ENCODE measurements at regions not wholly inside any gene's neighbourhood (a gene's known extent, or its start where the extent isn't known, plus 50 kb on each side); places are given as distances from the start of the nearest gene placed in this dataset.
"Not testable (repeated sequence)": the region's sequence is repeated elsewhere in the genome, so short reads cannot be mapped to it uniquely, and the experiment has no call there.

DNA sequence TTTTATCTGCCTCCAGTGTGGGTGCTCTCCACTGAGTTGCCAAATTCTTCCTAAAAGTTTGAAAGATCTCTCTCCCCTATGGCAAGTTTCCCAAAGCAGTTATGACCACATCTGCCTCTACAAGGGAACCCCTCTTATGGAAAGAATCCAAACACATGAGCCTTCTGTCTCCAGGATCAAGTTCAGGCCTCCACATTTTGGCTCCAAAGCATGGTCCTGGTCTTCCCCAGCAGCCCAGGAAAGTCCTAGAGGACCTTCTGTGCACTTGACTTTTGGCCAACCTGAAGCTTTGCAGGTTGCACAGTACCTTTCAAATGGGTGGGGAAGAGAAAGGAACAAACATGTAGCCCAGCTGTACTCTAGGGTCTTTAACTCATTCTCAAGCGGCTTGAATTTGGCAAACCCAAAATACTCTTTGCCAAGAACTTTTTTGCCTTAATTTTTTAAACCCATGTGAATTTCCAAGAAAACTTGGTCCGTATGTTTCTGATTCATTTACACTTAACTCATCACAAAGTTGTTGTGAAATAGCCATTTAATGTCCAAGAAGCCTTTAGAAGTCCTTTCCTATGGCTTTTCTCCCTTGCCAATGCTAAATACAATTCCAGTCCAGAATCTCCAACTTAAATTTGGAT, 240.1 kb upstream of the TBX18 start:
- no peak for DNase-seq

DNA sequence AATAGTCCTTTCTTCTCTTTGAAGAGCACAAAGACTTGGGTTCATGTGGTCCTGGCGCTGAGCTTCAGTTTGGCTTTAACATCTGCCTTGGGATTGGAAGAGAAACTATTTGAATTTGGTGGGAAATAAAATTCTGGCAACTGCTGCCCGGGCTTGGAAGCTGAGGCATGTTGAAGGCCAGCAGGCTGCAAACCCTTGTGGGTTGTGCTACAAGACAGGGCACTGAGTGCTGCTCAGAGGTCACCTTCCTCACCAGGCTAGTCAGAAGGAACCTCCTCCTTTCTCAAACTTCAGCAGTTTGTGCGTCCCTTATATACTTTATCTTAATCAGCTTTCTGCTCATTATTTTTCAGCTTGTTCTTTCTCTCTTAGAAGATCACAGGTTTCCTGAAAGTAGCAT, 238.4 kb upstream of the TBX18 start:
- DNase-seq: no peak

DNA sequence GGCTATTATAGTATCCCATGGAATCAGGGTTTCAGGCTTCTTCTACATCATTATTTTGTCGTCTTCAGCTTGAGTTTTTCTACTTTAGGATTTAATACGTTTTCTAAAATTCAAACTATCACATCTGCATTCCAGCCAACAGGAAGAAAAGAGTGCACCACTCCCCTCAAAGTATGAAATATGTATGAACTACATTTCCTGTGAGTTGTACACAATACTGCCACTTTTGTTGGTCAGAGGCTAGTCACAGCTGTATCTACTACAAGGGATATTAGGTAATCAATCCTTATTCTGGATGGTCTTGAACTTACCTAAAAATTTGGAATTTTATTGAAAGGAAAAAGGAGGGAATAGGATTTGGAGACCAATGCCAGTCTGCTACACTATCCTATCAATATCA, 235.6 kb upstream of the TBX18 start:
- DNase-seq: no peak

DNA sequence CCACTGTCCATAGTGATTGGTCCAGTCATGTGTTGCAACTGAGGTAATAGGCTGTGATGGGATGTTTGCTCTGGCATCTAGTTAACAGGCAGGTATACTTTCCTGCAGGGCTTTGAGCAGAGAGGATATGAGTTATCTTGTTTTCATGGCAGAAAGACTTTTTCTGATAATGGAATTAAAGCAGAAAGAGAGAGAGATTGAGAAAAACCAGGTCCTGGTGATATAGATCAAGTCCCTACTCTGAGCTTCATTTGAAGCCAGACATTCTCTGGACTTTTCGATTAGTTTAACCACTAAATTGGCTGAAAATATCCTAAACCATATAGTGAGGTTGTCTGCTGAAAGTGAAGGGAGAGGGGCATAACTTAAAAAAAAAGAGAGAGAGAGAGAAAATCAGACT, 233.8 kb upstream of the TBX18 start:
- no peak for DNase-seq

DNA sequence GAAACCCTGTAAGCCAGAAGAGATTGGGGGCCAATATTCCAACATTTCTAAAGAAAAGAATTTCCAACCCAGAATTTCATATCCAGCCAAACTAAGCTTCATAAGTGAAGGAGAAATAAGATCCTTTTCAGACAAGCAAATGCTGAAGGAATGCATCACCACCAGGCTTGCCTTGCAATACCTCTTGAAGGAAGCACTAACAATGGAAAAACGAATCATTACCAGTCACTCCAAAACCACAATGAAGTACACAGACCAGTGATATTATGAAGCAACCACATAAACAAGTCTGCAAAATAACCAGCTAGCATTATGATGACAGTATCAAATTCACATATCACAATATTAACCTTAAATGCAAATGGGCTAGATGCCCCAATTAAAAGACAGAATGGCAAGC, 224.4 kb upstream of the TBX18 start:
- DNase-seq: not testable (repeated sequence)

DNA sequence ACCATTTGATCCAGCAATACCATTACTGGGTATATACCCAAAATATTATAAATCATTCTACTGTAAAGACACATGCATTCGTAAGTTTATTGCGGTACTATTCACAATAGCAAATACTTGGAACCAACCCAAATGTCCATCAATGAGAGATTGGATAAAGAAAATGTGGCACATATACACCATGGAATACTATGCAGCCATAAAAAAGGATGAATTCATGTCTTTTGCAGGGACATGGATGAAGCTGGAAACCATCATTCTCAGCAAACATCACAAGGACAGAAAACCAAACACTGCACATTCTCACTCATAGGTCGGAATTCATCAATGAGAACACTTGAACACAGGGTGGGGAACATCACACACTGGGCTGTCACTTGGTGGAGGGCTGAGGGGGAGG, 221.1 kb upstream of the TBX18 start:
- not testable (repeated sequence) for DNase-seq

DNA sequence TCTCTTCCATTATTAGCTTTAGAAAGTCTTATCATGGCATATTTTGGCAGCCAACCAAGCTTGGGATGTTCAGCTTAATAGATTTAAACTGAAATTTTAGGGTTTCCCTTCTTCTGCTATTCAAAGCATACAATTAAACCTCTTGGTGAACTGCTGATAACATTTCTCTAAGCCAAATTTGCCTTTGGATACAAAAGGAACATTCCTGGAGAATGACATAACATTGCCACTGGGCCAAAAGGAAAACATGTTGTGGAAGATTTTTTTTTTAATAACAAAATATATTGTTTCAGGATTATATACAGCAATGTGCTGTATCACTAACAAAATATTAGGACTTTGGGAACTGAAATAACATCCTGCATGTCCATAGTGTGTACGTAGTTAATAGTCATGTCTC, 215.1 kb upstream of the TBX18 start:
- no peak for DNase-seq

DNA sequence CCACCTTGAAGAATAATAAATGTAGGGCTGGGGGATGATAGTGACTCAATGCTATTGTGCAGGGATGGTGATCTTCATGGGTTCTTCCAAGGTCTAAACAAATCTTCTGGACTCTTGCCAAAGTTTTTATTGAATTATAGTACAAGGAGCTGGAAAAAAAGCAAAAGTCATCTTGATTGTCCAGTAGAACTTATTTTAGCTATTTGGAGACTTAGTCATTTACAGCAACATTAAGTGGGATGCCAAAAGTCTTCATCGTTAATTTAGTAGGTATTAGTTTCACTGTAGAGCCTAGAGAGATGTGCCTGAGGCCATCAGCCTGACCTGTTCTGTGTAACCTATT, 212.9 kb upstream of the TBX18 start:
- no peak for DNase-seq

DNA sequence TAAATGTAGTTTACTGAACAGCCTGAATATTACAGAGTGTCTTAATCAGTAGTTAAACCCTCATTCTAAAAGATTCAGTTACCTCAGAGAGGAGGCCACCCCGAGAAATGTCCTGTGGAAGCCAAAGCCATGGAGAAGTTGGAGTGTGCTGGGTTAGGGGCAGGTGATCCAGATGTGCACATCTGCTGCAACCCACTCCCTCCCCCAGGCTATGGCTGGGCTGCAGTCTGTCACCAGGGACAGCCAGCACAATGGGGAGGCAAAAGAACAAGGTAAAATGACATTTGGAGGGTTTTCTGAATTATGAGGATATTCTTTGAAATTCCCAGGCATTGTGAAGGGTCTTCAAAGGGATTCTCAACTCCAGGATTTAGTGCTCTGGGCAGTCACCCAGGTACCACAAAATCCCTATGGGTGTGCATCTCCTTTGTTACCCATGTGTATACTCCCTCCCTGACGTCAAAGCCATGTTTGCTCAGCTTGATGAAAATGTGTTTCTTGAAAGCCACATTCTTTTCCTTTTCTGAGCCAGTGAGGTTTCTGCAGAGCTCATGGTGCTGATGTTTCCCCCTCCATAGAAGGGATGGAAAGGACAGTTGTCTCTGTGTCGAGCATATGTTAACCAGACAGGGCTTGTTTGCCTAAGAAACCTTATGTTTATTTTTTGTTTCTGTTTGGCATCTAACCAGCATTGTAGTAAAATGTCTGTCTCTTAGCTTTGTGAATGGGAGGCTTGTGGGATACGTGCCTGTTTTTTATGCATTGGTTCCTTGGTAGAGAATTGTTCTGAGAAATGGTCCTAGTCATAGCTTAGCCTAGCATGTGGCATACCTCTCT, 212.3 kb upstream of the TBX18 start:
- DNase-seq: no peak

DNA sequence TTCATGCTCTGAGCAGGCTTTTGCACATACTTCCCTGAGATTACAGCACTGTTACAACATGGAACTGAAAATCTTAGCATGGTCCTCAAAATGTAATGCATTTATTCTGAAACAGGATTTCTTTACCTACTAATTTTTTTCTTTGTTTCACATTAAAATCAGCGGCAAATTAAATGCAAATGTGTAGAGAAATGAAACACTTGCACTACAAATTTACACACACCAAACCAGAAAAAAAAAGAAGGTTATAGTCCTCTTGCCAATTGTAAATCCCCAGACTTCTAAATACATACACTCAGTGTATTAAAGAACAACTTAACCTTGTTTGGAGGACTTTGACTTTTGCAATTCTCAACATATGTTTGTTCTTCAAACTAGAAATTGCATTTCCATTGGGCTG, 210.9 kb upstream of the TBX18 start:
- DNase-seq: no peak

DNA sequence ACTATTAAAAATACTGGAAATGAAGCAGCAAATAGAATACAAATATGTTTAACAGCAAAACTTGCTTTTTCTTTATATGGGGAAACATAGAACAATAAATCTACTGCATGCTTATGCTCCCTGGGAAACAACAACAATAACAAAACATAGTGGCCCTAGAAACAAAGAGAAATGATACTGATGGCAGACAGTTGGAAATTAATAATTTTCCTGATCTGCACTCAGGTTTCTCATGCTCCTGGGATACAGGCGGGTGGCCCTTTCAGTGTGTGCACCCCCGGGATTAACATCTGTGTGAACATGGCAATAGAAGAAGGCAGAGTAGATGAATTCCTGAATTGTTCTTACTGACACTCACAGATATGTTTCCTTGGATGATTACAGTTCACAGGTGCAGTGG, 209.2 kb upstream of the TBX18 start:
- no peak for DNase-seq

DNA sequence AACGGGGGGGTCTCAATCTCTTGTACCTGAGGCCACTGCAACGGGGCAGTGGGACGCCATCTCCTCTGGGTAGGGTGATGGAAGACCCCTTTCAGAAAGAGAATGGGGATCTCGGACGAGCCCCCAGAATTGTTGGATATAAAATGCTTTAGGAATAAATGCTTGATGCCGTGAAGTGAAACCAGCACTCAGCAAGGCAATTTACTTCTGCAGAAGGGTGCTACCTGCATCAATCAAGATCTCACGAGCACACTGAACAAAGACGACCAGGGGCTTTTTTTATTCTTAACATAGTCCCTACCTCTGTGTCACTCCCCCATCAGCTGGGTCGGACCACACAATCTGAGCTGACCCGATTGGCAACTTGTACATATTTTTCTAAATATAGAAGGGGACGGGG, 203.6 kb upstream of the TBX18 start:
- DNase-seq: no peak

DNA sequence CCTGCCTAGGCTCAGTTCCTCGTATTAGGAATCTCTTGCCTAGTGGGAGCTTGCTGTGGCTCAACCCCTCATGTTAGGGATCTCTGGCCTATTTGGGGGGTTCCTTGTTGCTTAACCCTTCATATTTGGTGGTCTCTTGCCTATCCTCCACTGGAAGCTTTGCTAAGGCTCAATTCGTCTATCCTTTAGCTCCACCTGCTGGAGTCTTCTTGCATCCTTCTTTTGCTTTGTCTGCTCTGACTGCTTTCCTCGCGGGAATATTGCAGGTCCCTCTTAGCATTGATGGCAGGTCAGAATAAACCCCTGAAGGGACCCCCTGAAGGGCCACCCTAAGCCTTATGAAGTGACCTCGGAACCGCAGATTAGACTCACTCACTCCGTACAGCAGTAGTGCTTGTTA, 203.0 kb upstream of the TBX18 start:
- DNase-seq: no peak

DNA sequence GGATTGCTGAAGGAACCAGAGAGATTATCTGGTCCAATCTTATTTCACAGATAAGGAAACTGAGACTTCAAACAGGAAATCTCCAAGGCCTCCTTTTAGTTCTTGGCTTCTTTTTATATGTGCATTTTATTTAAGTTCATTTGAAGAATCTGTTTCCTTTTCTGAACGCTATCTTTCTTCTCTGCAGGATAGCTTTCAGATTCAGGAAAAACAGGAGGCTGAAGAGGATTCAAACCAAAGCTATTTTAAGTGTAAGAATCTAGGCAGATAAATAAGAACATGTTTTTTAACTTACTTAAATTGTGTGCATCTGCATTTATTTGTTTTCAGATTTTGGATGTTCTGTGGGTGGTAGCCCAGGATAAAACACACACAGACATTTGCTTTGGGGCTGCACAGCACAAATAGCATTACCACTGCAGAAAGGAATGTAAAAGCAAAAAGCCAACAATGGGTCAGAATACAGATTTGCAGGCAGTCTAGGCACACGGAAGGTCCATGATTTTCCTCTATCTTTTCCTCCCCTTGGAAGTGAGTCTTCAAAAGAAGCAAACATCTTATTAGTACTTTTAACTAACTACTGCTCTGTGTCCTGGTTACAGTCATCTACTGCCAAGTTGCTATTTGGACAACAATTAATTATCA, 188.8 kb upstream of the TBX18 start:
- no peak for DNase-seq

DNA sequence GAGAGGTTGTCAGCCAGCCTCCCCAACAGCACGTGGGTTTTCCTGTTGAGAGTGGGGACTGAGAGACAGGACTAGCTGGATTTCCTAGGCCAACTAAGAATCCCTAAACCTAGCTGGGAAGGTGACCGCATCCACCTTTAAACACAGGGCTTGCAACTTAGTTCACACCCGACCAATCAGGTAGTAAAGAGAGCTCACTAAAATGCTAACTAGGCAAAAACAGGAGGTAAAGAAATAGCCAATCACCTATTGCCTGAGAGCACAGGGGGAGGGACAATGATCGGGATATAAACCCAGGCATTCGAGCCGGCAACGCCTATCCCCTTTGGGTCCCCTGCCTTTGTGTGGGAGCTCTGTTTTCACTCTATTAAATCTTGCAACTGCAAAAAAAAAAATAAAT, 180.5 kb upstream of the TBX18 start:
- DNase-seq: not testable (repeated sequence)

DNA sequence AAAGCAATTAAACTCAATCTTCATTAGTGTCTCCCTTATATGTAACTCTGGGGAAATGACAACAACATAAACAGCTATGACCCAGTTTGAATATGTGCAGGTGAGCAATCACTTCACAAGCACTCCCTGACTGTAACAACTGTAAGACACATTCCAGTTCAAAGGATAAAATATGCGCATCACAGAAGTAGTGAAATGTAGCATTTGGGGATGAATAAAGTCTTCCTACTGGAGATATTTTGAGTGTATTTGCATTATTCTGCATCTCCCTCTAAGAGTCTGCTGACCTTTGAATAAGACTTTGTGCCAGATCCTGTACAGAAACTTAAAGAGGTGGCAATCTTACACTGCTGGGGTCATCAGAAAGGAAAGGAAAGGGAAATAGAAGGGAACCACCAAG, 179.5 kb upstream of the TBX18 start:
- DNase-seq: no peak

DNA sequence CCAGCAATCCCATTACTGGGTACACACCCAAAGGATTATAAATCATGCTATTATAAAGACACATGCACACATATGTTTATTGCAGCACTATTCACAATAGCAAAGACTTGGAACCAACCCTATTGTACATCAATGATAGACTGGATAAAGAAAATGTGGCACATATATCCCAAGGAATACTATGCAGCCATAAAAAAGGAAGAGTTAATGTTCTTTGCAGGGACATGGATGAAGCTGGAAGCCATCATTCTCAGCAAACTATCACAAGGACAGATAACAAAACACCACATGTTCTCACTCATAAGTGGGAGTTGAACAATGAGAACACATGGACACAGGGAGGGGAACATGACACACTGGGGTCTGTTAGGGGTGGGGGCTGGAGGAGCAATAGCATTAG, 177.2 kb upstream of the TBX18 start:
- DNase-seq: not testable (repeated sequence)

DNA sequence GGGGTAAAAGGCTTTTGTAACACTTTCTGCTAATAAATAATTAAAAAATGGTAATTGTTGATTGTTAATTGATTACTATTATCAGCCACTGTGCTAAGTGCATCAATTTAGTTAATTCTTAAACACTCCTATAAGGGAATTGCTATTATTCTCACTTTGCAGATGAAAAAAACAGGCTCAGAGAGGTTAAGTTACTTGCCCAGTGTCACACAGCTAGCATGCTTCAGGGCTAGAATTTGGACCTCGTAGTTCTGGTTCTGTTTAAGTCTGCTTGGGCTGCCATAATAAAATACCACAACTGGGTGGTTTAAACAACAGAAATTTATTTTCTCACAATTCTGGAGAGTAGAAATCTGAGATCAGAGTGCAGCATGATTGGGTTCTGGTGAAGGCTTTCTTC, 164.8 kb upstream of the TBX18 start:
- no peak for DNase-seq

DNA sequence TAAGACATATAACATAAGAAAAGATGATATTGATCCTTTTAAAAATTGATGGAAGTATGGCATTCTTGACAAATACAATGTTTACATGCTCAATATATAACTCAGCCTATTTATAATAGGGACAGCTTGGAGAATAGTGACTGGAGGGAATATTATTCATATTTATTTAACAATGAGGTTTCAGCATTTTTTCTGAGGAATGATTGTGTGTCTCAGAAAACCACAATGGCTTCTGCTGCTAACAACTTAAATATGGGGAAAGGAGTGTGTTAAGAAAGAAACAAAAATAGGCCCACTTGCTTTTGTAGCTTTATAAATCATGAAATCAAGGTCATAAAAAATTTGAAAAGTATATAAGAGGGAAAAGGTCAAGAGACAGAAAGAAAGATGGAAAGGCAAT, 163.2 kb upstream of the TBX18 start:
- DNase-seq: no peak

DNA sequence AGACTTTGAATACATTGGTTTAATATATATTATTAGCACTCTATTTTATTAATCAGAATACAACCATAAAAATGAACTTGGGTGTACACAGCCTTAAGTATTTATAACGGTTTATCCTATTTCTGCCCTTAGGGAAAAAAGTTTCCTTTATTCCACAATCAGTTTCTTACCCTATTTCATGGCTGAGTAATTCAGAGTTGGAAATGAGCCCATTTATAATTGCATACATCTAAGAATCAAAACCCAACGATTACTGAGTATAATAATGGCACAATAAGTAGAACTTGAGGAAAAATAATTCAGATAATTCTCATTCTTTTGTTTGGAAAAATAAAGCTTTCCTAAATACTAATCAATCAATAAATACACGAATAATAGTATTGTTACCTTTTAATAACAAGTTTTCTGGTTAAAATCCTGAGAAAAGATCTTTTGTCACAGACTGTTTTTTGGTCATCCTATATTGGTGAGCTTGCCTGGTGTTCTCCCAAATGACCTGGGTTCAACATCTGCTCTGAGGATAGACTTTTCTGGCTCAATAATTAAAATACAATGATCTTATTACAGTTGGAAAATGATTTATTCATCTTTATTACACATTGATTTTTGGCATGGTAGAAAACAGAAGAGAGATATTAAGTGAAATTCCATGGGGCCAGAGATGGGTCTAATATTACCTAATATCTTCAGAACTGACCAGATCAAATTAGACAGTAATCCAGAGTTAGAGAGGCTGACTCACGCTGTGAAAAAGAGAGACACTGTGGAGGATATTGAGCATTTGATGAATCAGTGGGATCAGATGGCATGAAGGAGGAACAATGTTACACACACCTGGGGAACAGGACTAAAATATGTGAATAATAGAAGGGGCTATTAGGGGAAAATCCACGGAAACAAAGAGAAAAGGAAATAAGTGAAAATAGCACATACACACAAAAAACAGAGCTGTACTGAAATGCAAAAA, 162.1 kb upstream of the TBX18 start:
- no peak for DNase-seq

DNA sequence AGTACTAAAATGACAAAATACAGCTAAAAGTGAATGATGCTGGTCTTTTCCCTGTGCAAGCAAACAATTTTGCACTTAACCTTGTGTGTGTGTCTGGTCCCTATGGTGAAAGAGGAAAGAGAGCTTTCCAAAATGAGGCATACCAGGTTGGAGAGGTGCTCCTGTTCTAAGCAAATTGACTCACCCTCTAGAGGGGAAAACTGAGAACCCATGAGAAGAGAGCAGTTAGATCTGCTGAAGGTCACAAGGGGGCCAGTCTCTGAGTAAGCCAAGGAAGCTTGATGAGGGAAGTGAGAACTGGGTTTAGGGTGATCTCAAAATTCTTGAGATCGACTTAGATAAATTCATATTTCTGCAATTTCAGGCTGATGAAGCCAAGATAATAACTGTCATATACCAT, 157.5 kb upstream of the TBX18 start:
- DNase-seq: no peak

DNA sequence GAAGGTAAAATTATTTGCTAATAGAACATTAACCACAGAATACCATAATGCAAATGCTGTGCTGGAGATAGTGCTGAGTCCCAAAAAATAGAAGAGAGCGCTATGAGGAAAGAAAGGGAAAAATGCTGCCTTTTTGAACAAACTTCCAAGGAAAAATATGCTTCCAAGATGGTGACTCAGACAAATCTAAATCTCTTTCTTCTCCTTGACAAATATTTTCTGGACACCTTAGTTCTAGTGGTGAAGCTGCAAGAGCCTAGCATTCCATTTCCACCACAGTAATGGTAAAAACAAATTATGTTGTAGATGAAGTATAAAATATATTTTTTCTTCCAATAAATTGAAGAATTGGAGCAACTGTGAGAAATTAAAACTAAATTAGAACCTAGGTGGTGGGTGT, 155.6 kb upstream of the TBX18 start:
- DNase-seq: no peak

DNA sequence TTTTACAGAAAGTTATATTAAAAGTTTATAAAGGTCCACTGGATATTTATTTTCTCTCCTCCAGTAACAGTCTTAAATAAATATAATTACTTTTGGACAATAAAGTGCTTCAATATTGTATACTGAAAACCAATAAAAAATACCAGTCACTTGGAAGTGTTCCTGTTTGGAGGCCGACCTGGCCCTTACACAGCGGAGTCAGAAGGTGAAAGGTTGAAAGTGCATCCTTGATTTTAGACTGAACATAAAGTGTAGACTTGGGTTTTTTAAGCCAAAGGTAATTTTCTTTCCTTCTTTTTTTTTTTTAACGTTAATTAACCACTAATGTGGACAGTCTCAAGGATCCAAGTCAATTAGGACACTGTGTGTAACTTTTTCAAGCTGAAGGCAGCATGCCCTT, 152.3 kb upstream of the TBX18 start:
- DNase-seq: no peak
